ENCODE measurements at regions not wholly inside any gene's neighbourhood (a gene's known extent, or its start where the extent isn't known, plus 50 kb on each side); places are given as distances from the start of the nearest gene placed in this dataset.

- Histone ChIP-seq H3K36me3 (ENCODE audit: insufficient read depth, low read length) (no peaks in the 10 kb centered on the region), H3K4me1 (ENCODE audit: control insufficient read depth, insufficient read depth, low read length) (no peaks in the 10 kb centered on the region), H3K27me3 (ENCODE audit: control insufficient read depth, insufficient read depth, low read length) (peaks cover 29% of the 10 kb centered on the region), H3K4me2 (ENCODE audit: low read length) (no peak overlapping the region), H3K4me3 (ENCODE audit: low read length) (no peak overlapping the region), H3K9ac (ENCODE audit: low read depth, low read length) (no peak overlapping the region), H3K9me3 (replicated peaks; ENCODE audit: low read length) (no peaks in the 10 kb centered on the region)
Measured at GRCh38 chr16:73298562-73298961, 250.6 kb upstream of the ZFHX3 start.

GRCh38 chr16:73290258-73290657 lies 242.3 kb upstream of the ZFHX3 start:
- Histone ChIP-seq H3K4me3 (ENCODE audit: low read length) (no peak overlapping the region), H3K4me1 (ENCODE audit: control insufficient read depth, insufficient read depth, low read length) (no peaks in the 10 kb centered on the region), H3K36me3 (ENCODE audit: insufficient read depth, low read length) (no peaks in the 10 kb centered on the region), H3K9ac (ENCODE audit: low read depth, low read length) (no peak overlapping the region), H3K4me2 (ENCODE audit: low read length) (no peak overlapping the region), H3K27me3 (ENCODE audit: control insufficient read depth, insufficient read depth, low read length) (peaks cover 49% of the 10 kb centered on the region), H3K9me3 (replicated peaks; ENCODE audit: low read length) (no peaks in the 10 kb centered on the region)

- Histone ChIP-seq H3K4me3 (ENCODE audit: low read length) (no peak overlapping the region), H3K27me3 (ENCODE audit: control insufficient read depth, insufficient read depth, low read length) (peaks cover 48% of the 10 kb centered on the region), H3K36me3 (ENCODE audit: insufficient read depth, low read length) (no peaks in the 10 kb centered on the region), H3K4me2 (ENCODE audit: low read length) (no peak overlapping the region), H3K9me3 (replicated peaks; ENCODE audit: low read length) (no peaks in the 10 kb centered on the region), H3K9ac (ENCODE audit: low read depth, low read length) (no peak overlapping the region), H3K4me1 (ENCODE audit: control insufficient read depth, insufficient read depth, low read length) (no peaks in the 10 kb centered on the region)
Measured at GRCh38 chr16:73289232-73289631, 241.3 kb upstream of the ZFHX3 start.

GRCh38 chr16:73288520-73288919 lies 240.6 kb upstream of the ZFHX3 start:
- no peak overlapping the region for H3K4me3 ChIP-seq (ENCODE audit: low read length)

GRCh38 chr16:73287859-73288405 lies 240.0 kb upstream of the ZFHX3 start:
- Histone ChIP-seq H3K36me3 (ENCODE audit: insufficient read depth, low read length) (no peaks in the 10 kb centered on the region), H3K4me3 (ENCODE audit: low read length) (no peak overlapping the region), H3K4me1 (ENCODE audit: control insufficient read depth, insufficient read depth, low read length) (no peaks in the 10 kb centered on the region)

More at GRCh38 chr16:73288520-73288919, 240.6 kb upstream of the ZFHX3 start:
- Histone ChIP-seq H3K9ac (ENCODE audit: low read depth, low read length) (no peak overlapping the region), H3K9me3 (replicated peaks; ENCODE audit: low read length) (no peaks in the 10 kb centered on the region), H3K4me2 (ENCODE audit: low read length) (no peak overlapping the region), H3K4me1 (ENCODE audit: control insufficient read depth, insufficient read depth, low read length) (no peaks in the 10 kb centered on the region), H3K36me3 (ENCODE audit: insufficient read depth, low read length) (no peaks in the 10 kb centered on the region), H3K27me3 (ENCODE audit: control insufficient read depth, insufficient read depth, low read length) (peaks cover 46% of the 10 kb centered on the region)

GRCh38 chr16:73286346-73287267 lies 238.7 kb upstream of the ZFHX3 start:
- Histone ChIP-seq H3K4me3 (ENCODE audit: low read length) (no peak overlapping the region), H3K27me3 (ENCODE audit: control insufficient read depth, insufficient read depth, low read length) (peaks cover 41% of the 10 kb centered on the region), H3K9ac (ENCODE audit: low read depth, low read length) (no peak overlapping the region), H3K4me2 (ENCODE audit: low read length) (peak overlapping the region; percentile 53), H3K9me3 (replicated peaks; ENCODE audit: low read length) (no peaks in the 10 kb centered on the region), H3K4me1 (ENCODE audit: control insufficient read depth, insufficient read depth, low read length) (no peaks in the 10 kb centered on the region), H3K36me3 (ENCODE audit: insufficient read depth, low read length) (no peaks in the 10 kb centered on the region)

More at GRCh38 chr16:73287859-73288405, 240.0 kb upstream of the ZFHX3 start:
- Histone ChIP-seq H3K9me3 (replicated peaks; ENCODE audit: low read length) (no peaks in the 10 kb centered on the region), H3K4me2 (ENCODE audit: low read length) (no peak overlapping the region), H3K27me3 (ENCODE audit: control insufficient read depth, insufficient read depth, low read length) (peaks cover 40% of the 10 kb centered on the region), H3K9ac (ENCODE audit: low read depth, low read length) (no peak overlapping the region)

- Histone ChIP-seq H3K4me1 (ENCODE audit: control insufficient read depth, insufficient read depth, low read length) (no peaks in the 10 kb centered on the region), H3K4me3 (ENCODE audit: low read length) (no peak overlapping the region), H3K9ac (ENCODE audit: low read depth, low read length) (peak overlapping the region; percentile 18), H3K4me2 (ENCODE audit: low read length) (peak overlapping the region; percentile 53), H3K9me3 (replicated peaks; ENCODE audit: low read length) (no peaks in the 10 kb centered on the region), H3K36me3 (ENCODE audit: insufficient read depth, low read length) (no peaks in the 10 kb centered on the region), H3K27me3 (ENCODE audit: control insufficient read depth, insufficient read depth, low read length) (peaks cover 31% of the 10 kb centered on the region)
Measured at GRCh38 chr16:73285436-73286201, 237.7 kb upstream of the ZFHX3 start.

GRCh38 chr16:73280388-73280787 lies 232.5 kb upstream of the ZFHX3 start:
- H3K27me3 ChIP-seq (ENCODE audit: control insufficient read depth, insufficient read depth, low read length), result peaks cover 6% of the 10 kb centered on the region
- H3K9ac ChIP-seq (ENCODE audit: low read depth, low read length), result no peak overlapping the region
- H3K4me3 ChIP-seq (ENCODE audit: low read length), result no peak overlapping the region
- no peaks in the 10 kb centered on the region for H3K9me3 ChIP-seq (replicated peaks; ENCODE audit: low read length)
- H3K4me1 ChIP-seq (ENCODE audit: control insufficient read depth, insufficient read depth, low read length), result no peaks in the 10 kb centered on the region
- no peaks in the 10 kb centered on the region for H3K36me3 ChIP-seq (ENCODE audit: insufficient read depth, low read length)
- H3K4me2 ChIP-seq (ENCODE audit: low read length), result no peak overlapping the region

- Histone ChIP-seq H3K36me3 (ENCODE audit: insufficient read depth, low read length) (no peaks in the 10 kb centered on the region), H3K4me3 (ENCODE audit: low read length) (no peak overlapping the region), H3K9me3 (replicated peaks; ENCODE audit: low read length) (no peaks in the 10 kb centered on the region), H3K9ac (ENCODE audit: low read depth, low read length) (no peak overlapping the region), H3K27me3 (ENCODE audit: control insufficient read depth, insufficient read depth, low read length) (peaks cover 6% of the 10 kb centered on the region), H3K4me1 (ENCODE audit: control insufficient read depth, insufficient read depth, low read length) (no peaks in the 10 kb centered on the region), H3K4me2 (ENCODE audit: low read length) (no peak overlapping the region)
Measured at GRCh38 chr16:73279451-73279850, 231.5 kb upstream of the ZFHX3 start.

GRCh38 chr16:73277071-73277470 lies 229.1 kb upstream of the ZFHX3 start:
- Histone ChIP-seq H3K4me3 (ENCODE audit: low read length) (no peak overlapping the region), H3K9me3 (replicated peaks; ENCODE audit: low read length) (no peaks in the 10 kb centered on the region), H3K9ac (ENCODE audit: low read depth, low read length) (no peak overlapping the region), H3K4me1 (ENCODE audit: control insufficient read depth, insufficient read depth, low read length) (no peaks in the 10 kb centered on the region), H3K4me2 (ENCODE audit: low read length) (no peak overlapping the region), H3K36me3 (ENCODE audit: insufficient read depth, low read length) (no peaks in the 10 kb centered on the region), H3K27me3 (ENCODE audit: control insufficient read depth, insufficient read depth, low read length) (peaks cover 1% of the 10 kb centered on the region)

GRCh38 chr16:73275448-73275847 lies 227.5 kb upstream of the ZFHX3 start:
- peaks cover 12% of the 10 kb centered on the region for H3K27me3 ChIP-seq (ENCODE audit: control insufficient read depth, insufficient read depth, low read length)

More at GRCh38 chr16:73275448-73275847, 227.5 kb upstream of the ZFHX3 start:
- Histone ChIP-seq H3K4me3 (ENCODE audit: low read length) (no peak overlapping the region), H3K4me1 (ENCODE audit: control insufficient read depth, insufficient read depth, low read length) (no peaks in the 10 kb centered on the region), H3K9ac (ENCODE audit: low read depth, low read length) (no peak overlapping the region), H3K9me3 (replicated peaks; ENCODE audit: low read length) (no peaks in the 10 kb centered on the region), H3K36me3 (ENCODE audit: insufficient read depth, low read length) (no peaks in the 10 kb centered on the region), H3K4me2 (ENCODE audit: low read length) (no peak overlapping the region)
